GM18519 (cell line): ENCODE measurements at regions not wholly inside any gene's neighbourhood (a gene's known extent, or its start where the extent isn't known, plus 50 kb on each side); places are given as distances from the start of the nearest gene placed in this dataset.
"Not testable (repeated sequence)": the region's sequence is repeated elsewhere in the genome, so short reads cannot be mapped to it uniquely, and the experiment has no call there.

ENCODE experiments used
- ATAC-seq: cut with Tn5 transposase; IDR thresholded peaks from one replicate; pipeline ENCODE4 v1.9.1; 2021; ENCODE audit warnings: mild to moderate bottlenecking, moderate library complexity; ENCODE audit not compliant: unreplicated experiment, low FRiP score

GRCh38 chr9:81088341-81088740 is 601.0 kb downstream of the TLE1 start:
- ATAC-seq, result no peak

- ATAC-seq, result no peak
These were observed 602.9 kb downstream of the TLE1 start for GRCh38 chr9:81086416-81086815.

GRCh38 chr9:81083854-81084512 is 605.4 kb downstream of the TLE1 start:
- ATAC-seq, result no peak

DNA sequence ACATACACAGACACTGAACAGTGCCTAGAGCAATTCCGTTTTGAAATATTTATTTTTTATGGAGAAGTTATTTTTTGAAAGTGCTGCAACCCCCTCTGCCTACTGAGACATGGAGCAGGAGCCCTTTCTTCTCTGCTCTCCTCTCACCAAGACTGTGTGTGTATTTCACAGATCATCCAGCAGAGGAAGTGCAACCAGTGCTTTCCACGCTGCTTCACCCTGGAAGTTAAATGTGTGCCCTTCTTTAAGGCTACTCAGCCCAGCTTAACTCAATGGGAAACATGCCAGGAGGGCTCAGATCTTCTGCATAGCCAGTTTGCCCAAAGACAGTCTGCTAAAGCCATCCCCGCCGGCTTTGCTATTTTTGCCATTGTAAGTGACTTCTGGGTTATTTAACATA is 606.3 kb downstream of the TLE1 start:
- ATAC-seq, result no peak

GRCh38 chr9:81082221-81082620 is 607.1 kb downstream of the TLE1 start:
- no peak for ATAC-seq

DNA sequence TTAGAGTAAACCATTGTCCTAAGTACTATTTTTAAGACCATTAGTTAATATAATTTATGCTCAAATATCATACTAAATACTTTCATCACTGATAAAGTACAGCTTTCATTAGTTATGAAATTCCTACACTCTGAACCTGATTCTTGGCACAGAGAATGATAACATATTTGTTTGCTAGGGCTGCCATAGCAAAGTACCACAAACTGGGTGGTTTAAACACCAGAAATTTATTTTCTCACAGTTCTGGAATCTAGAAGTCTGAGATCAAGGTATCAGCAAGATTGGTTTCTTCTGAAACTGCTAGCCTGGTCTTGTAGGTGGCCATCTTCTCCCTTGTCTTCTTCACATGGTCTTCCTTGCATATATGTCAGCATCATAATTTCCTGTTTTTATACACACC is 608.4 kb downstream of the TLE1 start:
- no peak for ATAC-seq

DNA sequence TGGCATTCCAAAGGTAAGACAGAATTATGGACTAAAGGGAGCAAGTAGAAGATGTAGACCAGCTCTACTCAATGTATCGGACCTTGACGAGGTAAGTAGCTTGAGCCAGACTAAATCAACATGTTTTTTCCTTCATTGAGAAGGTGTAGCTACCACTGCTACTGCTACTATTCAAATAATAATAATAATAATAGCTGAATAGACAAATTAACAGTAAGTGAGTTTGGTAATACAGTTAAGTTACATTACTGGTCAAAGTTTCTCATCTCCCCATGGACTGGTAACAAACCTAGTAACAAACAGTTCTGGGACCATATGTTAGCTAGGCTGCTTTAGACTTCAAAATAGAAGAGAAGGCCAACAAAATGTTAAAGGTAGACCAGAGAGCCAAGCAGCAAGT is 609.2 kb downstream of the TLE1 start:
- no peak for ATAC-seq

DNA sequence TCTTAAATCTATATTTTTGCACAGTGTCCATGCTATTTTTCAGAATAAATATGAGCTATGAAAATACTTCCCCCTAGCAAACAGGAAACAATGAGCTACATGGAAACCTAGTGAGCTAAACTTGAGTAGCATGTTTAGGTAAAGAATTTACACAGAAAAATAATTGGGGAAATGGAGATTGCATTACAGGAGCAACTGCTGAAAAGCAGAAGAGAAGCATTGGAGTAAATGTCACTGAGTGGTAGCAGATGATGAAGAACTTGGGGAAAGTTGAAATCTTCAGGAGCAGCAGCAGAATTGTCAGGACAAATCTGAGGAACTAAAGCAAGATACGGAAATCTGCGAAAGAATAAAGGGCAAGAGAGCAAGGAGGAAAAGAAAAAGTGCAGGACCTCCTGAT is 610.3 kb downstream of the TLE1 start:
- ATAC-seq, result no peak

DNA sequence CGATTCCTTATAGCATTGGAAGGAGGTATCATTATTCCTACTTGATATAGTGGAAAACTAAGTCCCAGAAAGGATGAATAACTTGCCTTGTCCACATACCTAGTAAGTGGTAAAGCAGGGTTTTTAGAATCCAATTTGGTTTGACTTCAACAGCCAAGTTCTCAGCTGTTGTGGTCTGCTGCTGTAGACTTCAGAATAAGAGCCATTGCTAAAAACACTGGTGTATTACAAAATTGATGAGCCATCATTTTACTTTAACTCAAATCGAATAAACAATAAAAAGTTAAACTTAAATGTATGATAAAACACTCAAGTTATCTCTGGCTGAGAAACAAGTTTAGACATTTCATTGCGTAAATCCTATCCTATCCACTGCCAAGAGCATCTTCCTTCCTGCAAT is 610.8 kb downstream of the TLE1 start:
- no peak for ATAC-seq

GRCh38 chr9:81077572-81077971 is 611.8 kb downstream of the TLE1 start:
- ATAC-seq, result peak; percentile 59

GRCh38 chr9:81076131-81076530 is 613.2 kb downstream of the TLE1 start:
- ATAC-seq, result no peak

DNA sequence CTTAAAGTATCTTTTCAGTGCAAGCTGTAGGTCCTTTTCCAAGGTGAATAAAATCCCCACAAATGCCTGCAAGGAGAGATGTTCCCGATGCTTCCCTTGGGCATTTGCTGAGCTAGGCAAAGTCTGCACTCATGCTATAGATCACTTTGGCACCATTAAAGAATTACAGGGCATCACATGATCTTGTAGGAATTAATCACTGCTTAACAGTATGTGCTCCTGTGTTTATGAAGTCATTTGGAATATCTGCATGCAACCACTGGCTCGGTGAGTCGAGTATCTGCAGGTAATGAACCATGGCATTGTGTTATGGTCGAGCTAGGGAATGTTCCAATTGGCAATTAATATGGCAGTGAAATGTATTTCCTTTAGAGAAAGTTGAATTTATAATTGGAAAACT is 615.1 kb downstream of the TLE1 start:
- ATAC-seq, result no peak

DNA sequence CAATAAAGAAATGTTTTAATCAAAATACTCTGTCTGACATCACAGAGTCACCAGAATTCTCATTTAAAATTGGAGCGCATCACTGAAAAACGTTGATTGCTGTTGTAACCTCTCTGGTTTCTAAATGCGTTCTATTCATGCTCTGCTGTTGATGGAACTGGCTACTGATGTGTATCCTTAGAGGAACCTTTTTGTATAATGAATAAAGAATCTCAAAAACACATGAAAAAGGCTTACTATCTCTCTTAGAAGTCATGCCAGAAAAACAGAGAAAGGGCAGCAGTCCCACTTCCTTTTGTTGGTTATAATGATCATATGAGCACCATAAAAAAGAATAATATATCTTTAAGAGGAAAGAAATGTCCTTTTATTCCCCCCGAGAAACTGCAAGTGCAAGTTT is 615.5 kb downstream of the TLE1 start:
- no peak for ATAC-seq

DNA sequence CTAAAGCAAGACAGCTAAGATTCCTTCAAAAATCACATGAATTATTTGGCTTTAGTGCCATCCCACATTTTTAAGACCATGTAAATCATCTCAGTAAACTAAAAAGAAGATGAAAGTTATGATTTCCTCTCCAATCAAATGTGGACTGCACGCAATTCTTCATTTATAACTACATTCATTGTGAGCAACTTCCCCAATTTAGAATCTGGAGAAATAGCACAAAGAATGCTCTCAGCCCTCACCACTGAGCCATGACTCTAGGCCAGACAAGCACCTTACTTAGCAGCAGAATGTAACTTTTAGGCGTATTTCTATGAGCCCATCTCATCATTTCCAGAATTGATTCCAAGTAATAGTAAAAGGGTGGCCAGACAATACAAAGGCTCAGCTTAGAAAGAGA is 616.6 kb downstream of the TLE1 start:
- ATAC-seq, result no peak

DNA sequence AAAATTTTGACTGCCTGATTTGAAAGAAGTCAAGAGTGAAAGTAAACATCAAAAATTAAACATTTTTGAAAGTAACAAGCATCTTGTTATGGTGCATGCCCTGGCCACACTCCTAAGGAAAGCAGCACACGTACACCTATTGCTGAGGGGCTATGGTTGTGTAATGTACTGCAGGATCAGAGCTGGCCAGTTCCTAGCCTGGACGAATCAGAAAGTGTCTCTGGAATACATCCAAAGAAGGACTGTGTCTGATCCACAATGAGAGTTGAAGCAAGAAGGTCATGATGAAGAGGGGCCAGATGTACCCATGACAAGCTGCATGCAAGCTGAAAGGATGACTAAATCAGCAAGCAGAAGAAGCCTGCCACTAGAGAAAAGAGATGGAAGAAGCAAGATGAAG is 618.2 kb downstream of the TLE1 start:
- no peak for ATAC-seq

DNA sequence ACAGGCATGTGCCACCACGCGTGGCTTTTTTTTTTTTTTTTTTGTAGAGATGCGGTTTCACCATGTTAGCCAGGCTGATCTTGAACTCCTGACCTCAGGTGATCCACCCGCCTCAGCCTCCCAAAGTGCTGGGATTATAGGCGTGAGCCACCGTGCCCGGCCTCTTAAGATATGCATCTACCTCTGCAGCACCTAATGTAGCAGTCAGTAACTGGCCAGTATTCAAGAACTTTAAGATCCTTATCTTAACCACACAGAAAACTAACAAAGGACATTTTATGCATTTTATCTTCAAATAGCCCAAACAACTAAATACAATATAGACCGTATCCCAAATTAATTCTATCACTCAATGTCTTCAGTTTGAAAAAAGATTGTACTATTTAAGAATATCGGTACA is 618.7 kb downstream of the TLE1 start:
- ATAC-seq, result no peak

GRCh38 chr9:81069923-81070322 is 619.4 kb downstream of the TLE1 start:
- no peak for ATAC-seq

DNA sequence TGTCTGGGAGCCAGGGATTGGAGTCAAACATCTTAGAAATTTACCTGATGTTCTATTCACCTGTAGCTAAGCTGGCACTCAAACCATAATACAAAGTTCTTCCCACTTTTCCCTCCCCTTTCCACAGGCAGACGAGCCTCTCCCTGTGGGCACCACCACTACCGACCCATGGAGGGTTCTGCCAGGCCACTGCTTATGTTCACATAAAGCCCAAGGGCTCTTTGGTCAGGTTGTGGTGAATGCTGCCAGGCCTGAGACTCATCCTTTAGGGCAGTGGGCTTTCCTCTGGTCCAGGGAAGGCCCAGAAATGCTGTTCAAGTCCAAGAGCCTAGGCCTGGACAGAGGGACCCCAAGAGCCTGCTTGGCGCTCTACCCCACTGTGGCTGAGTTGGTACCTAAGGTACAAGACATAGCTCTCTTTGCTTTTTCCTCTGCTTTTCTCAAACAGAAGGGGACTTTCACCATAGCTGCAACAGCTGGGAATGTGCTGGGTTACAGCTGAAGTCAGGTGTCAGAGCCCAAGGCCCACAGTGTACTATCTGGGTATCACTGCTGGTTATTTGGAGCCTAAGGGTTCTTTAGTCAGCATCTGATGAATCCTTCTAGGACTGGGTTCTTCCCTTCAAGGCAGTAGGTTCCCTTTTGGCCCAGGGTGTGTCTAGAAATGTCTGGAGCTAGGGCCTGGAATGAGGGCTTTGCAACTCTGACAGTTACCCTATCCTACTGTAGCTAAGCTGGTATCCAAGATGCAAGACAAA is 620.1 kb downstream of the TLE1 start:
- no peak for ATAC-seq

DNA sequence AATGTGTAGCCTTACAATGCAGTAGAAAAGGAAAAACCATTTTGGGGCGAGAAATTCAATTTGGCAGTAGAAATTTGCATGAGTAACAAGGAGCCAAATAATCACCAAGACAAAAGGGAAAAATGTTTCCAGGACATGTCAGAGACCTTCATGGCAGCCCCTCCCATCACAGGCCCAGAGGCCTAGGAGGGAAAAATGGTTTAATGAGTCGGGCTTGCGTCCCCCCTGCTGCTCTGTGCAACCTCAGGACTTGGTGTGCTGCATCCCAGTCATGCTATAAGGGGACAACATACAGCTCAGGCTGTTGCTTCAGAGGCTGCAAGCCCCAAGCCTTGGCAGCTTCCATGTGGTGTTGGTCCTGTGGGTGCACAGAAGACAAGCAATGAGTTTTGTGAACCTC is 626.4 kb downstream of the TLE1 start:
- ATAC-seq, result not testable (repeated sequence)

GRCh38 chr9:81058782-81059181 is 630.6 kb downstream of the TLE1 start:
- no peak for ATAC-seq

DNA sequence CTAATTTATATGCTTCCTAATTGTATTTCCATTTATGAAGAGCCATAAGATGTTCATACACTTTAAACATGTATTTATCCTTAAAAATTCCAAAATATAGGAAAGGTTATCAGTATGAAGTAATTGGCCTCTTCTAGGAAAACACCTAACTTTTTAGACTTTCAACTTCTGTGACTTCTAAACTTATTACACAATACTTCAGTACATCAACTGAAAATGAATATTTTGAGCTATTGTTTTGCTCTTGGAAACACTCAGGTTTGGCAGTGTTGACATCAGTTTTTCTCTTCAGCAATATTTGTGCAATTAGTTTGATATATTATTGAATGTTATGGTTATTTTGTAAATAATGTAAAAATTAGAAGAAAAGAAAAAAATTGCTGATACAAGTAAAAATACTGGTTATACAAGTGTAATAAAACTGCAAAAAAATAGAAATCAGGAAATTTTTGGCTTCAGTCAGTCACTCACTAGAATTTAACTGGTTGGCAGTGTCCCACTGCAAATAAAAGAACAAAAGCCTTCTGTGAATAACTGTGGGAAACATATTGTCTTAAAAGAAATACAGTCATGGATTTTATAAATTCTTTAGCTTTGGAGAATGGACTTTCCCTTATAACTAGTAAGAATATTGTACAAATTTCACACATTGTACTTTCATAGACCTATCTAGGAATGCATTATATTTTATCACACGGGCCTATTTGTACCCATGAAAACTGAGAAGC is 635.9 kb downstream of the TLE1 start:
- ATAC-seq, result no peak

GRCh38 chr9:81052846-81053245 is 636.5 kb downstream of the TLE1 start:
- ATAC-seq, result no peak
